Nephron progenitor cell (in vitro differentiated cells): ENCODE measurements at regions not wholly inside any gene's neighbourhood (a gene's known extent, or its start where the extent isn't known, plus 50 kb on each side); places are given as distances from the start of the nearest gene placed in this dataset.

Source experiments
- DNase-seq: peaks from one replicate; pipeline ENCODE4 v3.0.0; 2021
- H3K27ac Mint-ChIP-seq: 2 replicates; pipeline ENCODE4 v1.8.0; 2021; ENCODE audit warnings: mild to moderate bottlenecking, moderate library complexity, mixed read lengths
- H3K27me3 Mint-ChIP-seq: 2 replicates; pipeline ENCODE4 v1.8.0; 2021; ENCODE audit warnings: mild to moderate bottlenecking, low read depth, mixed read lengths; ENCODE audit not compliant: poor library complexity
- H3K36me3 Mint-ChIP-seq: 2 replicates; pipeline ENCODE4 v1.8.0; 2021; ENCODE audit warnings: low read depth, mixed read lengths
- H3K4me1 Mint-ChIP-seq: 2 replicates; pipeline ENCODE4 v1.8.0; 2021; ENCODE audit warnings: mixed read lengths
- H3K4me3 Mint-ChIP-seq: 2 replicates; pipeline ENCODE4 v1.8.0; 2021; ENCODE audit warnings: mild to moderate bottlenecking, moderate library complexity, mixed read lengths
- H3K9me3 Mint-ChIP-seq: 2 replicates; pipeline ENCODE4 v1.8.0; 2021; ENCODE audit warnings: mild to moderate bottlenecking, moderate library complexity, mixed read lengths
- TF ChIP-seq, protein P1 (sequence below): fragments of 200-600 bp; sonication (generic); IDR thresholded peaks from 2 replicates; pipeline ENCODE4 v1.5.0; 2021; ENCODE audit warnings: antibody characterized with exemption

DNA sequence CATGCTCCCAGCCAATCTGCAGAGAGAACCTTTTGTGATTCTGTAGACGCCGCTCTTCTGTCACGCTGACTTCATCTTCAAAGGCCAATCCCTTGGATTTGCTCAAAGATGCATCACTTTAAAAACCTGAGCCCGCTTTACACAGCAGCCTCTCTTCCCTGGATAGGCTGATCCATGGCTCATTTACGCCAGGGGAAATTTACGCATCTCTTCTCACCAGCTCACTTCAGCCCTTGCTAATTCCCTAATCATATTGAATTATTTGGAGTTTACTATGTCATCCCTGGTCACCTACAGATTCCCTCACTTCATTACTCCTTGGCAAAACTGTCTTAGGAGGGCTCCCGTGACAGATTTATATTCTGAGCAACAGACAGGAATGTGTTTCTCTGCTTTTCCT lies 256.2 kb downstream of the EN1 start:
- Mint-ChIP-seq H3K27me3 (peaks cover 5% of the 10 kb centered on the region), H3K4me1 (peaks cover 17% of the 10 kb centered on the region), H3K4me3 (no peak overlapping the region), H3K27ac (no peak overlapping the region), H3K9me3 (peaks cover 12% of the 10 kb centered on the region), H3K36me3 (no peaks in the 10 kb centered on the region)
- TF ChIP-seq, protein P1, sequence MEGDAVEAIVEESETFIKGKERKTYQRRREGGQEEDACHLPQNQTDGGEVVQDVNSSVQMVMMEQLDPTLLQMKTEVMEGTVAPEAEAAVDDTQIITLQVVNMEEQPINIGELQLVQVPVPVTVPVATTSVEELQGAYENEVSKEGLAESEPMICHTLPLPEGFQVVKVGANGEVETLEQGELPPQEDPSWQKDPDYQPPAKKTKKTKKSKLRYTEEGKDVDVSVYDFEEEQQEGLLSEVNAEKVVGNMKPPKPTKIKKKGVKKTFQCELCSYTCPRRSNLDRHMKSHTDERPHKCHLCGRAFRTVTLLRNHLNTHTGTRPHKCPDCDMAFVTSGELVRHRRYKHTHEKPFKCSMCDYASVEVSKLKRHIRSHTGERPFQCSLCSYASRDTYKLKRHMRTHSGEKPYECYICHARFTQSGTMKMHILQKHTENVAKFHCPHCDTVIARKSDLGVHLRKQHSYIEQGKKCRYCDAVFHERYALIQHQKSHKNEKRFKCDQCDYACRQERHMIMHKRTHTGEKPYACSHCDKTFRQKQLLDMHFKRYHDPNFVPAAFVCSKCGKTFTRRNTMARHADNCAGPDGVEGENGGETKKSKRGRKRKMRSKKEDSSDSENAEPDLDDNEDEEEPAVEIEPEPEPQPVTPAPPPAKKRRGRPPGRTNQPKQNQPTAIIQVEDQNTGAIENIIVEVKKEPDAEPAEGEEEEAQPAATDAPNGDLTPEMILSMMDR, result no peak
- DNase-seq, result no peak

DNA sequence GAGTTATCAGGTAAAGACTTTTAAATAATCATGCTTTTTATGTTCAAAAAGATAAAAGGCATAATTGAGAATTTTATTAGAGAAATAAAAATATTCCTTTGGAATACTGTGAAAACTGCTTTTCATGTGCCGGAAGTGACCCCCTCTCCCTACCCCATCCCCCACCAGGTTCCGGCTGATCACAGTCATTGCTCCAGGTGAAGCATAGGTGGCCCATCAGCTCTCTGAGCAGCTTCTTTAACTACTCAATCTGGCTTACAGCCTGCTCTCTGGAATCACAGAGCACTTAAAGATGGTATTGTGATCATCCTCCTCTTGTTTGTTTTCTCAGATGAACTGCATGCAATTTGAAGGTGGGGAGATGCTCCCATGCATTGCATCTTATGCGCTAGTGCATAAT lies 257.7 kb downstream of the EN1 start:
- Mint-ChIP-seq H3K27ac (no peak overlapping the region), H3K36me3 (no peaks in the 10 kb centered on the region), H3K4me1 (peaks cover 23% of the 10 kb centered on the region), H3K9me3 (peaks cover 12% of the 10 kb centered on the region), H3K4me3 (no peak overlapping the region), H3K27me3 (peaks cover 5% of the 10 kb centered on the region)
- TF ChIP-seq, protein P1, result no peak
- no peak for DNase-seq

DNA sequence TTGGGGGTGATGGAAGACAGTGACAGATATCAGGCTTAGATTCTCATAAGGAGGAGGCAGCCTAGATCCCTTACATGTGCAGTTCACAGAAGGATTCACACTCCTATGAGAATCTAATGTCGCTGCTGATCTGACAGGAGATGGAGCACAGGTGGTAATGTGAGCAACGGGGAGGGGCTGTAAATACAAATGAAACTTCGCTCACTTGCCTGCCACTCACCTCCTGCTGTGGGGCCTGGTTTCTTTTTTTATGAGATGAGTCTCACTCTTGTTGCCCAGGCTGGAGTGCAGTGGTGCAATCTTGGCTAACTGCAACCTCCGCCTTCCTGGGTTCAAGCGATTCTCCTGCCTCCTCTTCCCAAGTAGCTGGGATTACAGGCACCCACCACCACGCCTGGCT lies 258.6 kb downstream of the EN1 start:
- H3K9me3 Mint-ChIP-seq, result peaks cover 12% of the 10 kb centered on the region
- H3K27ac Mint-ChIP-seq, result no peak overlapping the region
- no peak overlapping the region for H3K4me3 Mint-ChIP-seq
- TF ChIP-seq, protein P1, result no peak
- H3K27me3 Mint-ChIP-seq, result peaks cover 5% of the 10 kb centered on the region
- no peaks in the 10 kb centered on the region for H3K36me3 Mint-ChIP-seq
- H3K4me1 Mint-ChIP-seq, result peaks cover 31% of the 10 kb centered on the region
- no peak for DNase-seq

DNA sequence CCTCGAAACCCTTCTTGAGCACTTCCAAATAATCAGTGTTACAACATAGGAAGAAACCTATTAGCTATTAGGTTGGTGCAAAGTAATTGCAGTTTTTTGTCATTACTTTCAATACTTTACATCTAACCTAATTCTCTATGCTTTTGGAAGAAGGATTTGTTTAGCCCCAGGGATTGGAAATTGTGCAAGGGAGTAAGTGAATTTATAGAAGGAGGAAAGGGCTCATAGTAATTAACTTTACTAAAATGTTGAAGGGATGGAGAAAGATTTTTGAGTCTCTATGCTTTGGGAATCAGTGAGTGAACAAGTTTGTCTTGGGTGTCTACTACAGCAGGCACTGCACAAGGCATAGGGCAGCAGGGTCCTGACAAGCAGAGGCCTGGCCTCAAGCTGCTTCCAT lies 261.1 kb downstream of the EN1 start:
- Mint-ChIP-seq H3K9me3 (no peaks in the 10 kb centered on the region), H3K27me3 (peaks cover 5% of the 10 kb centered on the region), H3K4me3 (no peak overlapping the region), H3K4me1 (peaks cover 39% of the 10 kb centered on the region), H3K36me3 (no peaks in the 10 kb centered on the region), H3K27ac (no peak overlapping the region)
- TF ChIP-seq, protein P1, result no peak
- no peak for DNase-seq

DNA sequence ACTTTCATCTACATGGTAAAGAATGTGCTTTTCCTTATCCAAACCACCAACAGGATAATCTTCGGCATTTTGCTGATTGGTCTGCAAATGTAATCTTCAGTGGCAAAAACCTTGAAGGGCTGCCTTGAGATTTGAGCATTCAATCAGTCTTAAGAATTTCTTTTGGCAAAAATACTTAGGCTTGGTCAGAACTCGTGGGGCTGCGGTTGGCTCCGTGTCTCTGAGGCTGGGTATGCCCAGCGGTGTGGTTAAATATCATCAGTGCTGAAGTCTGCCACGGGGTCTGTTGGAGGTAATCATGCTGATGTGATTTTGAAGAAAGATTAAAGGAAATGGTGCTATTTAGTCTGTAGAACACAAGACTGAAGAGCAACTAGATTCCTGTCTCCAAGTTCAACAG lies 262.6 kb downstream of the EN1 start:
- Mint-ChIP-seq H3K27me3 (peaks cover 5% of the 10 kb centered on the region), H3K4me1 (peaks cover 46% of the 10 kb centered on the region), H3K9me3 (no peaks in the 10 kb centered on the region), H3K36me3 (no peaks in the 10 kb centered on the region), H3K4me3 (no peak overlapping the region), H3K27ac (no peak overlapping the region)
- TF ChIP-seq, protein P1, result no peak
- DNase-seq, result no peak

DNA sequence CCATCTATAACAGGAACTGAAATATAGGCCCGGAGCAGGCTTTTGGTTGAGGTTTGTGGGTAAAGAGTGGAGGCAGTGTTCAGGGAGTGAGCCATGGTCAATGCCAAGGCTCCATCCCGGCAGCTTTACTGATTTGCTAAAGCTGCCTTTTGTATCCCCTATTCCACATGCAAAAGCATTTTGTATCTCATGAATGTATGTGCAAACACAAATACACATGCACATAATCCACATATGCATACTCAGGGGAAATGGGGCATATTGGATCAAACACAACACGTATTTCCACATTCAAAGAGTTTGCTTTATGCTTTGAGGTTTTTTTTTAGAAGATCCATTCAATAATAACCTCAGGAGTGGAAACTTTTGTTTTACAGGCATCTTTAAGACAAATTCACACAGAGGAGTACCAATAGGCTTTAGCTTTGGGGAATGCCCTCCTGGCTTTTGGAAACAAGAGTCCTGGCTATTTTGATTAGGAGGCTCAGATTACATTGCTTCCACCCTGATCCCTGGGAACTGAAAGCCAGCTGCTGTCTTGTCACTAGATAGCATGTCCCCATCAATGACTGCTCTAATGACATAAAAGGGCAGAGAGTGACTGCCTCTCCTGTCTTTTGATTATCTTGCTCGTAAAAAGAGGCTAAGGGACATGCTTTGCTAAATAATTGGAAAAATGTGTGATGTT lies 263.2 kb downstream of the EN1 start:
- H3K27me3 Mint-ChIP-seq, result peaks cover 5% of the 10 kb centered on the region
- H3K27ac Mint-ChIP-seq, result no peak overlapping the region
- no peak overlapping the region for H3K4me3 Mint-ChIP-seq
- peaks cover 52% of the 10 kb centered on the region for H3K4me1 Mint-ChIP-seq
- no peaks in the 10 kb centered on the region for H3K9me3 Mint-ChIP-seq
- no peak for DNase-seq
- no peaks in the 10 kb centered on the region for H3K36me3 Mint-ChIP-seq
- TF ChIP-seq, protein P1, result no peak
